ENCODE measurements at regions not wholly inside any gene's neighbourhood (a gene's known extent, or its start where the extent isn't known, plus 50 kb on each side); places are given as distances from the start of the nearest gene placed in this dataset.

- no peak for DNase-seq (ENCODE audit: low read depth)
Measured at GRCh38 chr14:81837304-81837703, 303.7 kb upstream of the SEL1L start.

GRCh38 chr14:81839056-81839455 lies 305.4 kb upstream of the SEL1L start:
- DNase-seq (ENCODE audit: low read depth), result no peak

- no peak for DNase-seq (ENCODE audit: low read depth)
Measured at GRCh38 chr14:81841346-81841745, 307.7 kb upstream of the SEL1L start.

- no peak for DNase-seq (ENCODE audit: low read depth)
Measured at GRCh38 chr14:81849714-81850113, 316.1 kb upstream of the SEL1L start.

- no peak for DNase-seq (ENCODE audit: low read depth)
Measured at GRCh38 chr14:81855007-81855406, 321.4 kb upstream of the SEL1L start.

GRCh38 chr14:81859046-81859445 lies 325.4 kb upstream of the SEL1L start:
- DNase-seq (ENCODE audit: low read depth), result no peak

GRCh38 chr14:81868172-81868571 lies 334.5 kb upstream of the SEL1L start:
- no peak for DNase-seq (ENCODE audit: low read depth)

- DNase-seq (ENCODE audit: low read depth), result no peak
Measured at GRCh38 chr14:81871706-81872105, 338.1 kb upstream of the SEL1L start.

- no peak for DNase-seq (ENCODE audit: low read depth)
Measured at GRCh38 chr14:81884382-81884781, 350.7 kb upstream of the SEL1L start.

GRCh38 chr14:81886588-81886987 lies 352.9 kb upstream of the SEL1L start:
- DNase-seq (ENCODE audit: low read depth), result no peak

- DNase-seq (ENCODE audit: low read depth), result no peak
Measured at GRCh38 chr14:81889529-81889928, 355.9 kb upstream of the SEL1L start.

- no peak for DNase-seq (ENCODE audit: low read depth)
Measured at GRCh38 chr14:81890020-81890419, 356.4 kb upstream of the SEL1L start.

GRCh38 chr14:81903477-81903876 lies 369.8 kb upstream of the SEL1L start:
- DNase-seq (ENCODE audit: low read depth), result no peak

GRCh38 chr14:81927070-81927469 lies 393.4 kb upstream of the SEL1L start:
- DNase-seq (ENCODE audit: low read depth), result no peak

GRCh38 chr14:81931828-81932227 lies 398.2 kb upstream of the SEL1L start:
- no peak for DNase-seq (ENCODE audit: low read depth)

GRCh38 chr14:81936348-81936747 lies 402.7 kb upstream of the SEL1L start:
- no peak for DNase-seq (ENCODE audit: low read depth)

GRCh38 chr14:81936902-81937301 lies 403.2 kb upstream of the SEL1L start:
- DNase-seq (ENCODE audit: low read depth), result no peak

- DNase-seq (ENCODE audit: low read depth), result no peak
Measured at GRCh38 chr14:81938341-81938740, 404.7 kb upstream of the SEL1L start.

- DNase-seq (ENCODE audit: low read depth), result no peak
Measured at GRCh38 chr14:81940651-81941050, 407.0 kb upstream of the SEL1L start.

GRCh38 chr14:81942071-81942470 lies 408.4 kb upstream of the SEL1L start:
- no peak for DNase-seq (ENCODE audit: low read depth)

GRCh38 chr14:81946375-81946774 lies 412.7 kb upstream of the SEL1L start:
- no peak for DNase-seq (ENCODE audit: low read depth)

- DNase-seq (ENCODE audit: low read depth), result no peak
Measured at GRCh38 chr14:81946834-81947798, 413.5 kb upstream of the SEL1L start.

GRCh38 chr14:81952917-81953316 lies 419.3 kb upstream of the SEL1L start:
- DNase-seq (ENCODE audit: low read depth), result no peak

- no peak for DNase-seq (ENCODE audit: low read depth)
Measured at GRCh38 chr14:81953419-81953818, 419.8 kb upstream of the SEL1L start.

All from HS-27A (cell line).